PC-3 (cell line): ENCODE measurements at regions not wholly inside any gene's neighbourhood (a gene's known extent, or its start where the extent isn't known, plus 50 kb on each side); places are given as distances from the start of the nearest gene placed in this dataset.

Experiments
- ATAC-seq: fragments of 200-7000 bp; cut with Tn5 transposase; 2 replicates; pipeline ENCODE4 v1.9.1; 2020; ENCODE audit warnings: mild to moderate bottlenecking, moderate library complexity
- BruUV-seq: library from RNA; stranded (reverse); fragments of 400-500 nt; replicated peaks from 2 replicates; lab custom pipeline; 2021; lab: Mats Ljungman, UMichigan
- CTCF ChIA-PET: fragments of 300-600 bp; sonication (Branson Sonifier 250); formaldehyde crosslinking; loops from one replicate; lab custom pipeline; 2022; ENCODE audit warnings: antibody characterized with exemption; lab: Charles Lee
- POLR2A ChIA-PET: fragments of 300-600 bp; sonication (Branson Sonifier 250); formaldehyde crosslinking; loops from one replicate; lab custom pipeline; 2022; ENCODE audit warnings: antibody characterized with exemption; ENCODE audit not compliant: unreplicated experiment; lab: Charles Lee
- DNase-seq: peaks from one replicate; pipeline ENCODE4 v3.0.0-alpha.2; 2015
- H2AFZ ChIP-seq: fragments of 300-600 bp; sonication (generic); 2 replicates; pipeline ENCODE4 v1.6.0; 2016; ENCODE audit warnings: antibody characterized with exemption, low read length
- H3F3A ChIP-seq: fragments of 300-600 bp; sonication (generic); one replicate; pipeline ENCODE4 v1.6.0; 2017; ENCODE audit warnings: antibody characterized with exemption, low read length, control low read depth, mild to moderate bottlenecking; ENCODE audit not compliant: unreplicated experiment
- H3K27ac ChIP-seq: fragments of 300-600 bp; sonication (generic); 2 replicates; pipeline ENCODE4 v1.5.1; 2016; ENCODE audit warnings: mild to moderate bottlenecking, low read length
- H3K27me3 ChIP-seq: fragments of 300-600 bp; sonication (generic); 2 replicates; pipeline ENCODE4 v1.6.1; 2016; ENCODE audit warnings: low read length, mixed read lengths
- H3K36me3 ChIP-seq: fragments of 300-600 bp; sonication (generic); 2 replicates; pipeline ENCODE4 v1.6.1; 2016; ENCODE audit warnings: low read depth, mixed run types, low read length, mixed read lengths
- H3K4me1 ChIP-seq: fragments of 300-600 bp; sonication (generic); 2 replicates; pipeline ENCODE4 v1.5.1; 2016; ENCODE audit warnings: low read length; ENCODE audit not compliant: insufficient read depth
- H3K4me2 ChIP-seq: fragments of 300-600 bp; sonication (generic); 2 replicates; pipeline ENCODE4 v1.6.0; 2016; ENCODE audit warnings: low read length
- H3K4me3 ChIP-seq: fragments of 300-600 bp; sonication (generic); 2 replicates; pipeline ENCODE4 v1.5.1; 2016; ENCODE audit warnings: mild to moderate bottlenecking, low read length, mixed read lengths
- H3K79me2 ChIP-seq: fragments of 300-600 bp; sonication (generic); 2 replicates; pipeline ENCODE4 v1.6.1; 2017; ENCODE audit warnings: low read length, mixed read lengths
- H3K9ac ChIP-seq: fragments of 300-600 bp; sonication (generic); 2 replicates; pipeline ENCODE4 v1.6.0; 2016; ENCODE audit warnings: mild to moderate bottlenecking, low read length
- H3K9me2 ChIP-seq: fragments of 300-600 bp; sonication (generic); replicated peaks from 2 replicates; pipeline ENCODE4 v1.6.1; 2016; ENCODE audit warnings: mixed run types, low read length, mixed read lengths
- H3K9me3 ChIP-seq: fragments of 300-600 bp; sonication (generic); 2 replicates; pipeline ENCODE4 v1.6.1; 2016; ENCODE audit warnings: low read length, mixed read lengths
- H4K20me1 ChIP-seq: fragments of 300-600 bp; sonication (generic); 2 replicates; pipeline ENCODE4 v1.6.1; 2016; ENCODE audit warnings: low read length, mixed read lengths
- EZH2 ChIP-seq: fragments of 300-600 bp; sonication (generic); IDR thresholded peaks from one replicate; pipeline ENCODE4 v1.6.1; 2017; ENCODE audit warnings: antibody characterized with exemption, mild to moderate bottlenecking, low read length; ENCODE audit not compliant: unreplicated experiment
- EZH2phosphoT487 ChIP-seq: fragments of 300-600 bp; sonication (generic); IDR thresholded peaks from 2 replicates; pipeline ENCODE4 v1.6.1; 2018; ENCODE audit warnings: mild to moderate bottlenecking, antibody characterized with exemption, low read length, borderline replicate concordance
- intact Hi-C: fragments of 100-400 bp; cut with micrococcal nuclease; formaldehyde crosslinking; loops from 2 replicates; pipeline ENCODE4 v1.9.0; 2023
- TF ChIP-seq, protein P1 (sequence below): fragments of 300-600 bp; sonication (generic); conservative IDR thresholded peaks from 2 replicates; pipeline ENCODE4 v1.5.1; 2017; ENCODE audit warnings: antibody characterized with exemption, low read depth, mild to moderate bottlenecking, low read length

DNA sequence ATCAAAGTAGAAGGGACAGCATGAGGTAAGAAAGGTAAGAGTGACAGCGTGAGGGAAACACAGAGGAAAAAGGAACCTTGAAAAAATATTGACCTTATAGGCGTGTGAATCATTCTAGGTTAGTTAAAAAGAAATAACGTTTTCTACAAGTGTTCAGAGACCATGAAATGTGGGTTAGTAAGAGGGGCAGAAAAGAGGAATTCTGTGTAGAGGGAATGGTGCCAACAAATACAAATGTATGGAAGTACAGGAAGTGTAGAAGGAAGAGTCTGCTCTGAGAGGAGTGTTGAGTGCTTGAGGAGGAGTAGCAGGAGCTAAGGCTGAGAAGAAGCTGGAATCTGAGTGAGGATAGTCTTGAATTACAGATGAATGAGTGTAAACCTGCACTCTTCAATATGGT is 418.6 kb upstream of the RIOK2 start:
- Histone ChIP-seq H3K4me2 (no peak overlapping the region), H3K4me3 (no peak overlapping the region), H4K20me1 (no peaks in the 10 kb centered on the region), H2AFZ (no peak overlapping the region), H3K27me3 (no peaks in the 10 kb centered on the region), H3F3A (no peaks in the 10 kb centered on the region), H3K27ac (no peak overlapping the region), H3K9me3 (no peaks in the 10 kb centered on the region), H3K79me2 (no peaks in the 10 kb centered on the region), H3K36me3 (no peaks in the 10 kb centered on the region), H3K9me2 (no peaks in the 10 kb centered on the region), H3K4me1 (no peaks in the 10 kb centered on the region), H3K9ac (no peak overlapping the region)
- no TSS peak for BruUV-seq
- intact Hi-C loops, result no loop called here
- DNase-seq (no peak), ATAC-seq (no peak)
- TF ChIP-seq EZH2 (no peak), EZH2phosphoT487 (no peak)
- TF ChIP-seq, protein P1, sequence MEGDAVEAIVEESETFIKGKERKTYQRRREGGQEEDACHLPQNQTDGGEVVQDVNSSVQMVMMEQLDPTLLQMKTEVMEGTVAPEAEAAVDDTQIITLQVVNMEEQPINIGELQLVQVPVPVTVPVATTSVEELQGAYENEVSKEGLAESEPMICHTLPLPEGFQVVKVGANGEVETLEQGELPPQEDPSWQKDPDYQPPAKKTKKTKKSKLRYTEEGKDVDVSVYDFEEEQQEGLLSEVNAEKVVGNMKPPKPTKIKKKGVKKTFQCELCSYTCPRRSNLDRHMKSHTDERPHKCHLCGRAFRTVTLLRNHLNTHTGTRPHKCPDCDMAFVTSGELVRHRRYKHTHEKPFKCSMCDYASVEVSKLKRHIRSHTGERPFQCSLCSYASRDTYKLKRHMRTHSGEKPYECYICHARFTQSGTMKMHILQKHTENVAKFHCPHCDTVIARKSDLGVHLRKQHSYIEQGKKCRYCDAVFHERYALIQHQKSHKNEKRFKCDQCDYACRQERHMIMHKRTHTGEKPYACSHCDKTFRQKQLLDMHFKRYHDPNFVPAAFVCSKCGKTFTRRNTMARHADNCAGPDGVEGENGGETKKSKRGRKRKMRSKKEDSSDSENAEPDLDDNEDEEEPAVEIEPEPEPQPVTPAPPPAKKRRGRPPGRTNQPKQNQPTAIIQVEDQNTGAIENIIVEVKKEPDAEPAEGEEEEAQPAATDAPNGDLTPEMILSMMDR, result no peak
- ChIA-PET POLR2A (no interaction called here), CTCF (no interaction called here)

DNA sequence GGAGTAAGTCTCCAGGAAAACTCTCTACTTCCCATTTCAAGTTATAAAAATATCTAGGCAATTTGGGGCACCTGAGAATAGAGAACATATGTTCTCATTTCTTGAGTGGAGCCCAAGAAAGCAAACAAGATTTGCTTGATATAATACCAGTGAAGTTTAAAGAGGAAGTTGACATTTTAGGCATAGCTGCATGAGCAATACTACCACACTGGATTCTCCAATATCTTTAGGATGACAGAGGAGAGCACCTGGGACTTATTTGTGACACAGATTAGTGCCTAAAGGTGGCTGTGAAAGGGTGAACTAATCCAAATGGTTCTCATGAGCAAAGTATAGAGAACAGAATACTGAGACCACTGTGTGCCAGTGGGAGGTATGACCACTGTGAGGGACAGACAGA is 423.5 kb upstream of the RIOK2 start:
- Histone ChIP-seq H3K4me2 (no peak overlapping the region), H3K27ac (no peak overlapping the region), H3F3A (no peaks in the 10 kb centered on the region), H3K9me2 (no peaks in the 10 kb centered on the region), H3K9ac (no peak overlapping the region), H3K4me1 (no peaks in the 10 kb centered on the region), H4K20me1 (no peaks in the 10 kb centered on the region), H3K36me3 (no peaks in the 10 kb centered on the region), H2AFZ (no peak overlapping the region), H3K9me3 (no peaks in the 10 kb centered on the region), H3K79me2 (no peaks in the 10 kb centered on the region), H3K27me3 (no peaks in the 10 kb centered on the region), H3K4me3 (no peak overlapping the region)
- intact Hi-C loops, result no loop called here
- TF ChIP-seq, protein P1, result no peak
- TF ChIP-seq EZH2phosphoT487 (no peak), EZH2 (no peak)
- DNase-seq (no peak), ATAC-seq (no peak)
- no TSS peak for BruUV-seq
- ChIA-PET CTCF (no interaction called here), POLR2A (no interaction called here)

DNA sequence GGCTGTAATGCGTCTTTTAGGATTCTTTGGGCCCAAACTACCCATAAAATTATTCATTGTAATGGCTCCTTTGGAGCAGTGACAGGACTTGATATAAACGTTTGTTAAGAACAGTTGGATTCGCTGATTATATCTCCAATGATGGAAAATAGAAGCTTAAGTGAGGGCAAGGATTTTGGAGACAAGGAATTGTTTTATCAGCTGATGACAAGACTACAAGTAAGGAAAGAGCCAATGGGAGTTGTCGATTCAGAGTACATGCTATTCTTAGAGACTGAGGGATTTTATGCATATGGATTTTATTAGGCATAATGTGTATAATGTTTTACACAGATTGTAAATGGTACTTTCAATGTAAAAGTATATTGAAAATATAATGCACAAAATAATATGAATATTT is 425.5 kb upstream of the RIOK2 start:
- Histone ChIP-seq H3K36me3 (no peaks in the 10 kb centered on the region), H3K9me3 (no peaks in the 10 kb centered on the region), H4K20me1 (no peaks in the 10 kb centered on the region), H3K79me2 (no peaks in the 10 kb centered on the region), H3K27ac (no peak overlapping the region), H3K4me2 (no peak overlapping the region), H3K9me2 (no peaks in the 10 kb centered on the region), H3K4me3 (no peak overlapping the region), H3F3A (no peaks in the 10 kb centered on the region), H3K4me1 (no peaks in the 10 kb centered on the region), H2AFZ (no peak overlapping the region), H3K27me3 (no peaks in the 10 kb centered on the region), H3K9ac (no peak overlapping the region)
- intact Hi-C loops, result no loop called here
- ChIA-PET POLR2A (no interaction called here), CTCF (no interaction called here)
- TF ChIP-seq, protein P1, result no peak
- TF ChIP-seq EZH2 (no peak), EZH2phosphoT487 (no peak)
- BruUV-seq, result no TSS peak
- DNase-seq, result no peak
- ATAC-seq, result no peak
